ENCODE measurements at regions not wholly inside any gene's neighbourhood (a gene's known extent, or its start where the extent isn't known, plus 50 kb on each side); places are given as distances from the start of the nearest gene placed in this dataset.

DNA sequence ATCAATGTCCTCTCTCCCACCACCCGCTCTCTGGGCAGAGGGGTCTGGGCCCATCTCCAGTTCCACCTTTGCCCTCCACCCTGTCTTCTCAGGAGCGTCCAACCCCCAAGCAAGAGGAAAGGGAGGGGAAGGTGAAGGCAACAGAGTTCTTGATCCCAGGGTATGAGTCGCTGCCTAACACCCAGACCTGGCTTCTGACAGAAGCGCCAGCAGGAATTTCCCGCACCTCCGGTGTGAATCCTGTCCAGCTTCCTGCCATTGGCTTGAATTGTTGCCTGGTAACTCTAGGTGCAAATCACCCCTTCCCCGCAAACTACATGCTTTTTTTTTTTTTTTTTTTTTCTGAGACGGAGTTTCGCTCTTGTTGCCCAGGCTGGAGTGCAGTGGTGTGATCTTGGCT, 84.2 kb upstream of the IER5L start:
- BruUV-seq (replicated peaks): no TSS peak
- CTCF ChIA-PET: no interaction called here

DNA sequence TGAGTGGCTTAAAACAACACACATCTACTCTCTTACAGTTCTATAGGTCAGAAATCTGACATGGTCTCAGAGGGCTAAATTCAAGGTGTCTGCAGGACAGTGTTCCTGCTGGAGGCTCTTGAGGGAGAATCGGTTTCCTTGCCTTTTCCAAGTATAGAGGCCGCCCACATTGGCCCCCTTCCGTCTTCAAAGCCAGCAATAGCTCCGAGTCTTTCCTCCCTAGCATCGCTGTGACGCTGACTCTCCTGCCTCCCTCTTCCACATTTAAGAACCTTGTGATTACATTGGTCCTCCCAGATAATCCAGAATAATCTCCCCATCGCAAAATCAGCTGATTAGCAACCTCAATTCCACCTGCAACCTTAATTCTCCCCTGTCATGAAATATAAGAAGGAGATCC, 81.3 kb upstream of the IER5L start:
- ATAC-seq (no peak), DNase-seq (ENCODE audit: low read depth, low spot score) (no peak)
- Histone ChIP-seq H3K27me3 (ENCODE audit: insufficient read depth, low read length) (no peaks in the 10 kb centered on the region), H3K79me2 (ENCODE audit: insufficient read depth, low read length) (no peaks in the 10 kb centered on the region), H3K9me3 (ENCODE audit: control insufficient read depth in 1 of 2, insufficient read depth in 1 of 2, low read depth in 1 of 2, low read length in 2 of 2) (no peaks in the 10 kb centered on the region), H4K20me1 (ENCODE audit: insufficient read depth) (no peaks in the 10 kb centered on the region), H3K36me3 (ENCODE audit: control insufficient read depth in 1 of 2, insufficient read depth in 2 of 2, low read length in 2 of 2) (no peaks in the 10 kb centered on the region), H3K9ac (ENCODE audit: low read length) (no peak overlapping the region), H3K4me1 (ENCODE audit: control insufficient read depth in 1 of 2, insufficient read depth in 2 of 2, low read length in 2 of 2) (peaks cover 3 to 41% of the 10 kb centered on the region in 2 experiments), H3K9me2 (ENCODE audit: insufficient read depth) (no peaks in the 10 kb centered on the region), H2AFZ (ENCODE audit: low read depth, low read length, poor library complexity, severe bottlenecking) (no peak overlapping the region), H3K4me2 (ENCODE audit: low read length) (no peak overlapping the region), H3K27ac (ENCODE audit: low read depth, low read length) (no peak overlapping the region), H3K4me3 (replicated peaks in 1 of 2; ENCODE audit: low read depth in 1 of 2, low read length in 2 of 2) (no peak overlapping the region)
- ChIA-PET RAD21 (ENCODE audit: low non-redundant PET in 1 of 2, low total read pairs in 2 of 2, uncharacterized antibody in 2 of 2, unreplicated experiment in 2 of 2) (no interaction called here), POLR2A (interaction anchor here (1.0 kb wide), 1 partner anchor 81 kb away, joined by 3 read pairs; the partner anchor contains the start of gene IER5L), CTCF (no interaction called here)
- TF ChIP-seq POLR2AphosphoS5 (IDR thresholded peaks at IDR 0.05; ENCODE audit: low read depth, low read length) (no peak), ZFX (IDR thresholded peaks at IDR 0.05) (no peak), POLR2A (IDR thresholded peaks at IDR 0.05; ENCODE audit: borderline replicate concordance, extremely low read depth, insufficient read depth, insufficient read length) (no peak), TCF7L2 (IDR thresholded peaks at IDR 0.05; ENCODE audit: borderline replicate concordance, extremely low read depth, insufficient read depth, insufficient read length) (no peak), CBX3 (IDR thresholded peaks at IDR 0.05; ENCODE audit: low read depth) (no peak), SIN3A (IDR thresholded peaks at IDR 0.05; ENCODE audit: low read depth) (no peak)
- TF ChIP-seq, protein P1, sequence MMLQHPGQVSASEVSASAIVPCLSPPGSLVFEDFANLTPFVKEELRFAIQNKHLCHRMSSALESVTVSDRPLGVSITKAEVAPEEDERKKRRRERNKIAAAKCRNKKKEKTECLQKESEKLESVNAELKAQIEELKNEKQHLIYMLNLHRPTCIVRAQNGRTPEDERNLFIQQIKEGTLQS (IDR thresholded peaks at IDR 0.05): no peak
- TF ChIP-seq, protein P2, sequence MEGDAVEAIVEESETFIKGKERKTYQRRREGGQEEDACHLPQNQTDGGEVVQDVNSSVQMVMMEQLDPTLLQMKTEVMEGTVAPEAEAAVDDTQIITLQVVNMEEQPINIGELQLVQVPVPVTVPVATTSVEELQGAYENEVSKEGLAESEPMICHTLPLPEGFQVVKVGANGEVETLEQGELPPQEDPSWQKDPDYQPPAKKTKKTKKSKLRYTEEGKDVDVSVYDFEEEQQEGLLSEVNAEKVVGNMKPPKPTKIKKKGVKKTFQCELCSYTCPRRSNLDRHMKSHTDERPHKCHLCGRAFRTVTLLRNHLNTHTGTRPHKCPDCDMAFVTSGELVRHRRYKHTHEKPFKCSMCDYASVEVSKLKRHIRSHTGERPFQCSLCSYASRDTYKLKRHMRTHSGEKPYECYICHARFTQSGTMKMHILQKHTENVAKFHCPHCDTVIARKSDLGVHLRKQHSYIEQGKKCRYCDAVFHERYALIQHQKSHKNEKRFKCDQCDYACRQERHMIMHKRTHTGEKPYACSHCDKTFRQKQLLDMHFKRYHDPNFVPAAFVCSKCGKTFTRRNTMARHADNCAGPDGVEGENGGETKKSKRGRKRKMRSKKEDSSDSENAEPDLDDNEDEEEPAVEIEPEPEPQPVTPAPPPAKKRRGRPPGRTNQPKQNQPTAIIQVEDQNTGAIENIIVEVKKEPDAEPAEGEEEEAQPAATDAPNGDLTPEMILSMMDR (IDR thresholded peaks at IDR 0.05 in 2 of 3, conservative IDR thresholded peaks at IDR 0.05 in 1 of 3; ENCODE audit: borderline replicate concordance in 1 of 3, insufficient read depth in 1 of 3, low read depth in 2 of 3, low read length in 2 of 3): no peak
- intact Hi-C loops (cut with micrococcal nuclease): no loop called here
- no TSS peak for BruUV-seq (replicated peaks)

More for the DNA sequence above, 84.2 kb upstream of the IER5L start:
- ChIA-PET POLR2A (no interaction called here), RAD21 (ENCODE audit: low non-redundant PET in 1 of 2, low total read pairs in 2 of 2, uncharacterized antibody in 2 of 2, unreplicated experiment in 2 of 2) (no interaction called here)
- ATAC-seq: no peak
- Histone ChIP-seq H3K4me3 (replicated peaks in 1 of 2; ENCODE audit: low read depth in 1 of 2, low read length in 2 of 2) (no peak overlapping the region), H3K9me3 (ENCODE audit: control insufficient read depth in 1 of 2, insufficient read depth in 1 of 2, low read depth in 1 of 2, low read length in 2 of 2) (no peaks in the 10 kb centered on the region), H3K4me1 (ENCODE audit: control insufficient read depth in 1 of 2, insufficient read depth in 2 of 2, low read length in 2 of 2) (peaks cover 3 to 29% of the 10 kb centered on the region in 2 experiments), H2AFZ (ENCODE audit: low read depth, low read length, poor library complexity, severe bottlenecking) (no peak overlapping the region), H3K9ac (ENCODE audit: low read length) (no peak overlapping the region), H3K36me3 (ENCODE audit: control insufficient read depth in 1 of 2, insufficient read depth in 2 of 2, low read length in 2 of 2) (no peaks in the 10 kb centered on the region), H3K27me3 (ENCODE audit: insufficient read depth, low read length) (no peaks in the 10 kb centered on the region), H3K27ac (ENCODE audit: low read depth, low read length) (no peak overlapping the region), H3K9me2 (ENCODE audit: insufficient read depth) (no peaks in the 10 kb centered on the region), H4K20me1 (ENCODE audit: insufficient read depth) (no peaks in the 10 kb centered on the region), H3K4me2 (ENCODE audit: low read length) (no peak overlapping the region), H3K79me2 (ENCODE audit: insufficient read depth, low read length) (no peaks in the 10 kb centered on the region)
- TF ChIP-seq SRF (IDR thresholded peaks at IDR 0.05; ENCODE audit: low read depth): no peak
- no peak for TF ChIP-seq SIN3A (IDR thresholded peaks at IDR 0.05; ENCODE audit: low read depth)
- no peak for TF ChIP-seq CBX3 (IDR thresholded peaks at IDR 0.05; ENCODE audit: low read depth)
- no peak for TF ChIP-seq MAX (IDR thresholded peaks at IDR 0.05)
- no peak for TF ChIP-seq CEBPB (IDR thresholded peaks at IDR 0.05; ENCODE audit: low read depth)
- no peak for TF ChIP-seq FOSL1 (IDR thresholded peaks at IDR 0.05; ENCODE audit: low read depth)
- DNase-seq (ENCODE audit: low read depth, low spot score): no peak
- intact Hi-C loops (cut with micrococcal nuclease): no loop called here
